ENCODE measurements at regions not wholly inside any gene's neighbourhood (a gene's known extent, or its start where the extent isn't known, plus 50 kb on each side); places are given as distances from the start of the nearest gene placed in this dataset.
"Not testable (repeated sequence)": the region's sequence is repeated elsewhere in the genome, so short reads cannot be mapped to it uniquely, and the experiment has no call there.

GRCh38 chr12:67045650-67046049, 223.5 kb upstream of the CAND1 start:
- DNase-seq, result no peak

DNA sequence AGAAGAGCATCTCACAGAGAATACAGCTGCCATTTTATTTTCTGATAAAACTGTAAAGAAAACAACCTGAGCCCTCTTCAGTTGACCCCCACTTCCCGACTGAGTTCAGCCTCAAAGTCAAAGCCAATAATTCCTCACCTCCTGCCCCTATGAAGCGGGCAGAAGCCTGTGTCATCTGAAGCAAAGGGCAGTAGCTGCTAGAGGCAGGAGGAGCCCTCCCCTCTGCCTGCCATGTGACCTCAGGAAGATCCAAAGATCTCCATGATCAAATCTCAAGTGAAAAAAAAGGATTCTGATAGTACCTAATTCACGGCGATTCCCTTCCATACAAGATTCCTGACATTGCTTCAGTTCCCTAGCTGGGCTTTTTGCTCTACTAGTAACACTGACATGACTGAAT, 223.1 kb upstream of the CAND1 start:
- DNase-seq, result no peak

DNA sequence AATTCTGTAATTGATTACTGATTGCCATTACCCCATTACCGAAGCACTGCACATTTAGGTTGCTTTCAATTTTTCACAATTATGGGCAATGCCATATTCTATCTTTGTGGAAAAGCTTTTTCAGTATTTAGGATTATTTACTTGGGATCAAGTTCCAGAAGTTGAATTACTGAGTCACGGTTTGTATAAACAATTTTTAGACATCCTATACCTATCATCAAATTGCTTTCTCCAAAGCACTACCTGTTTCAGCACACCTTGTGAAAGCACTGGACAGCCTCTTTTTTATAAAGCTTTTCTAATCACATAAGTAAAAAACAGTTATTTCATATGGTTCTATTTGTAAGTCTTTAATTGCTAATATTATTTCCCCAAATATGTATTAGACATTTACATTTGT, 221.5 kb upstream of the CAND1 start:
- DNase-seq, result no peak

GRCh38 chr12:67048371-67048770, 220.8 kb upstream of the CAND1 start:
- DNase-seq, result no peak

DNA sequence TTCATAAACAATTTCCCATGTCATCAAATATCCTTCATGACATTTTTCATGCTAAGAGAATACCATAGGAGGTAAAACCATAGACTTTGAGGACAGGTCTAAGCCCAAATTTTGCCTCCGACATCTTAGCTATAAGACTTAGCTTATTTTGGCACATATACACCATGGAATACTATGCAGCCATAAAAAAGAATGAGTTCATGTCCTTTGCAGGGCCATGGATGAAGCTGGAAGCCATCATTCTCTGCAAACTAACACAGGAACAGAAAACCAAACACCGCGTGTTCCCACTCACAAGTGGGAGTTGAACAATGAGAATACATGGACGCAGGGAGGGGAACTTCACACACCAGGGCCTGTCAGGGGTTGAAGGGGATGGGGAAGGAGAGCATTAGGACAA, 220.0 kb upstream of the CAND1 start:
- not testable (repeated sequence) for DNase-seq

GRCh38 chr12:67052981-67053380, 216.2 kb upstream of the CAND1 start:
- no peak for DNase-seq

DNA sequence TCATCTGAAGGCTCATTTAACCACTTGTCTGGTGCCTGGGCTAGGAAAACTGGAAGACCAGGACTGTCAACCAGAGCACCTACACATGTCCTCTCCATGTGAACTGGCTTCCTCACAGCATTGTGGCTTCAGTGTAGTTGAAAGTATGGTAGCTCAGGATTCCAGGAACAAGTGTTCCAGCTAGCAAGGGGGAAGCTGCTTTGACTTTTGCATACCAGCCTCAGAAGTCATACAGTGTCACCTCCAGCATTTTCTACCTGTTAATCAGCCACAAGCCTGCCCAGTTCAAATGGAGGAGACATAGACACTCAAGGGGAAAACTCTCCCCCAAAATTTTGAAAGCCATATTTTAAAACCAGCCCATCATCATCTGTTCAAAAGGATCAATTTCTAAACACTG, 212.8 kb upstream of the CAND1 start:
- no peak for DNase-seq

- DNase-seq, result no peak
Measured at GRCh38 chr12:67057072-67057471, 212.1 kb upstream of the CAND1 start.

DNA sequence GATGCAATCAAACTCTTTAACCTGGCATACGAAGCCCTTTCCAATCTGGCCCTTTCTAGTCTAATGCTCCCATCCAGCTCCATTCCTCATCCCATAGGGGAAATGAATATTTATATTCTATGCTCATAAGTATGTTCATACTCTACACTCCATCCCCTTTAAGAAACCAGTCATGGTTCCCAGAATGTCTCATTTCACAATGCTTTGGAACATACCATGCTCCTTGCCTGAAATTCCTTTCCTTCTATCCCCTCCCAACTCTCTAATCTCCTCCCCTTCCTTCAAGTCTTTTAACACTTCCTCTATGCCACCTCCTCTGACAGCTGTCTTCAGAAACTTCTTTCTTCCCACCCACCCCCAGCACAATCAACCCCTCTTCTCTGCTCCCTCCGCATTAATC, 207.0 kb upstream of the CAND1 start:
- DNase-seq, result no peak

- DNase-seq, result no peak
Measured at GRCh38 chr12:67067453-67068203, 201.5 kb upstream of the CAND1 start.

- DNase-seq, result no peak
Measured at GRCh38 chr12:67068204-67068731, 200.9 kb upstream of the CAND1 start.

DNA sequence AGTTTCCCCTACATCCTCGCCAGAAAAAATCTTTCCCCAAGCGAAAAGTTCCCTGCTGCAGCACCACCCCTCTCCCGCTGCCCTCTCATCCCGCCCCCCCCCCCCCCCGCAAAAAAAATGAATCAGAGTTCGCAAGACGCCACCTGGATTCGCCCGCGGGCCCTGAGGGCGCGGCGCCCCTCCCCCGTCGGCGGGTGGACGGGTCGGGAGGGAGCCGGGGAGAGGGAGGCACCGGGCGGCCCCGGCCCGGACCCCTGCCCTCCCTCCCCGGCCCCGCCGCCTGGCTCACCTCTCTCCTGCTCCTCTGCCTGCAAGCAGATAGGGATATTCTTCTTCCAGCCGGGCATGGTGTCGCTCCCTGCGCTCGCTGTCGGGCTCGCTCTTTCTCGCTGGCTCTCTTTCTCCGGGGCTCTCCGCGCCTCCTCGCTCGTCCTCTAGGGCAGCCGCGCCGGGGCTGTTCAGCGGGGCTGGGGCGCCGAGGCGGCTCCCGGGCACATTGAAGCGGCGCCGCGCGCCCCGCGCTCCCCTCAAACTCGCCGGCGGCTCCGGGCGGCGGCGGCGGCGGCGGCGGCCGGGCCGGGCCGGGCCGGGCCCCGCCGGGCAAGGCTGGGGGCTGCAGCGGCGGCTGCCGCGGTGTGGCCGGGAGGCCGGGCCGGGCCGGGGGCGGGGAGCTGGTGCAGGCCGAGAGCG, 200.3 kb upstream of the CAND1 start:
- no peak for DNase-seq

GRCh38 chr12:67069451-67070306, 199.5 kb upstream of the CAND1 start:
- DNase-seq, result no peak

DNA sequence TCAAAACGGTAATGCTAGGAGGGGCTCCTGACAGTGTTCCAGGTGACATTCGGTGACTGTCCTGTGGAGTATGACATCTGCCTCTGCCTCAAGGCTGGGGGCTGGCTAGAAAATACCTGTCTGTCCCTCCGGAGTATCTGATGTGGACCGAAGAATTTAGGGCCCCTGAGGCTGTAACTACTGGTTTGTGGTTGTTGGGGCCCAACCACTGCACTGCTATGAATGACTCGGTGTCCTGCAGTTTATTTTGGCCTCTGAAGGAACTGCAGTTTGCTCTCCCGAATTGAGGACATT, 198.9 kb upstream of the CAND1 start:
- DNase-seq, result no peak

DNA sequence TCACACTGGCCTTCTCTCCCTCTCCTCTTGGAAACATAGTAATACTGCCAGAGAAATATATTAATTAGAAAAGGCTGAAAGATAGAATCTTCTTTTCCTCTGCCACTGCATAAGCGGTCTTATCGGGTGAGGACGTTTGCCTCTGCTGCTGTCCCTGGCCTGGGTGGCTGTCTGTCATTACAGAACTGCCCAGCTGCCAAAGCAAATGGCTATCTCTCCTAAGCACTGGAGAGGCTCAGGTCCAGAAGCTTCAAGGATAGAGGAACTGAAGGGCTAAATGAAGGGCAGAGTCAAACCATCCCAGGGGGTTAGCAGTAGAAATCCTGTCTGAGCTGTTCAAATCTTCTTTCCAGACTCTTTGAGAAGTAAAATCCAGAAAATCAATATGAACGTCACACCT, 198.6 kb upstream of the CAND1 start:
- no peak for DNase-seq

DNA sequence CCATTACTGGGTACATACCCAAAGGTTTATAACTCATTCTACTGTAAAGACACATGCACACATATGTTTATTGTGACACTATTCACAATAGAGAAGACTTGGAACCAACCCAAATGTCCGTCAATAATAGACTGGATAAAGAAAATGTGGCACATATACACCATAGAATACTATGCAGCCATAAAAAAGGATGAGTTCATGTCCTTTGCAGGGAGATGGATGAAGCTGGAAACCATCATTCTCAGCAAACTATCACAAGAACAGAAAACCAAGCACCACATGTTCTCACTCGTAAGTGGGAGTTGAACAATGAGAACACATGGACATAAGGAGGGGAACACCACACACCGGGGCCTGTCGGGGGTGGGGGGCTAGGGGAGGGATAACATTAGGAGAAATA, 196.9 kb upstream of the CAND1 start:
- not testable (repeated sequence) for DNase-seq

DNA sequence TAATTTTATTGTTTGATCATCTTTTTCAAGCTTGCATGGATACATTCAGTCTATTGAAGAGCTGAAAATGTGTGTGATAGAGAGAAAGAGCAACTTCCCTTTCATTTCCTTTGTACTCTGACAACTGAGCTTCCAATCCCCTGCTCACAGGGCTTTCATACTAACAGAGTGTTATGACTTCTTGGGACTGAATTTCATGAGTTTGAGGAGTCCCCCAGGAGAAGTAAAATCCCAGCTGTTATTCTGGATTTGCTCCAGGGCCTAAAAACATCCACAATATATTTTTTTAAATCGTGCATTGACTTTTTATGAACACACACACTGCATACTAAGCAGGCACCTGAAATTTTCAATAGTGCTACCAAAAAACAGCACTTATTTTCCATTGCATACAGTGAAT, 195.8 kb upstream of the CAND1 start:
- no peak for DNase-seq

GRCh38 chr12:67074072-67074471, 195.1 kb upstream of the CAND1 start:
- no peak for DNase-seq

DNA sequence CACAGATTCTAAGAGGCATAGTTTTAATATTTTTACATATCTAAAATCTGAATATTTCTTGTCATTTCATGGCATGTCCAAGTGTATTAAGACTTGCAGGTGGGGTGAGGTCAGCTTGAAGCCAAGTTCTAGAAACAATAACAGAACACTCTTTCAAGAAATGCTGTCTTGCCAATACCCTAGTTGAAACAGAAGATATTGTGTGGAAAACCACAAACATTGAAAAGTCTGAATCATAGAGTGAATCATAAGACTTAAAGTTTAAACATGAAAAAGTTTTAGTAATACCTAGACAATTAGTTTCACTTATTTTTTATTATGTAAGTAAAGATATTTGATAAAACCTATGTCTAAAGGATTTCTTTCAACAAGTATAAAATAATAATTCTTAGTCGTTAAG, 191.5 kb upstream of the CAND1 start:
- no peak for DNase-seq

DNA sequence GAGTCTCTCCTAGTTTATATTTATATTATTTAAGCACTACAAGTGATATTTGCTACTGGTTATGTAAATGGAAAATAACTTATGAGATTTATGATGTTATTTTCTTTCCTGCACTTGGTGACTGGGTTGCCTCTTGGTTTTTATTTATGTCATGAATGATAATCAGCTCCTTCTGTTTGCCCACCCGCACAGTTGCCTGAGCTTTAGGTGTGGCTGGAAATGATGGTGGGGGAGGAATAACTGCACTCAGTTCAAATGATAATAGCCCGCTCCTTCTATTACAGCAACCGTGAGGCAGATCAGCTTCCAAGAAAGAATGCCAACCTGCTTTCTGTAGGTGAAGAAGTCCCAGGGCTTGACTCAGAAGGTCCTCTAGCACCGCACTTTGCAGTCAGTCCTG, 190.2 kb upstream of the CAND1 start:
- DNase-seq, result no peak

DNA sequence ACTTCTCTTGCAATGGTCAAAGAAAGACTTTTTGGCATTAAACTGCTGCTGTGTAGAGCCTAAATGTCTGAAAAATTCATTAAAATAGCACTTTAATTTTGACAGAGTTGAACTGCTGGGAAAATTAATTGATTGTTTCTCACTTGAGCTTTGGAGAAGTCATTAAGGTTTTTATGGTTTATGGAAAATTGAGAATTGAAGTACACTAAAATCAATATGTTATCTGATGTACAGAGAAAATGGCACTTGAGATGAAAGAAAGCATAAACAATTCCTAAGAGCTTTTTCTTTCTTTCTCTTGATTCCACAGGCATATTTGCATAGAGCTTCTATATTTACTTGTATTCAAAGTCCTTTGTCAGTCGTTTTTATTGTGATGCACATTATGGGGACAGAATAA, 188.5 kb upstream of the CAND1 start:
- DNase-seq, result no peak

DNA sequence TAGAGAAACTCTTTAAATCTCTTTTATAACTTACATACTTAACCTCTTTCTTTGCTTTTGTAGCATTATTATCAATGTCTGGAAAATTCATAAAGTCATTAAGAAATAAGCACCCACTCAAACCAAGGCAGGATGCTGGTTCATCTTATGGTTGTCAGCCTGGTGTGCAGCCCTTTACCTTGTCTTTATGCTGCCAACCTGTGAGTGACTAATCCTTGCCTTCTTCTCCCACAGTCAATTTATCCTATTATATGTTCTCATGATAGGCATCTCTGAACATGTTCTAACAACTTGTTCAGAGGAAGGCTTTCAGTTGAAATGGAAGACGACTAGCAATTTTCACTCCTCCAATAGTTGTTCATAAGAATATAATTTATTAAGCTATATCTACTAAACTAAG, 186.9 kb upstream of the CAND1 start:
- DNase-seq, result no peak

DNA sequence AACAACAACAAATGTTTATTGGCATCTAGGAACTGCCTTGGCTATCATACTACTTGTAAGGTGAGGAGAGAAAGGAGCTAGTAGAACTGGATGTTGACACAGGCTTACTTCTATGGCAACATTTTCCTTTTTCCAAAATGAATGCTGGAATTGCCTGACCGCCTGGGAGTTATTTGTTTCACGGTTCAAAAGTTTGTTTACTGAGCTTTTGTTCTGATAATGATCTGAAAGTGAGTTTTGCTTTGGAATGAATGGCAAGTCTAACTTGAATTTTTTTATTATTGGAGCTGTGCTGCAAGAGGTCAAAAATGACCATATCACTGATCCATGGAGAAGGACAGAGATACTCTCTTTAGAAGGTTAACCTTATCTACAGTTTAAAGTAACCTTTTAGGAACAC, 183.5 kb upstream of the CAND1 start:
- DNase-seq, result no peak

GRCh38 chr12:67086116-67086515, 183.0 kb upstream of the CAND1 start:
- no peak for DNase-seq
